A673 (cell line): ENCODE measurements at regions not wholly inside any gene's neighbourhood (a gene's known extent, or its start where the extent isn't known, plus 50 kb on each side); places are given as distances from the start of the nearest gene placed in this dataset.

Experiments used
- CTCF ChIP-seq: fragments of 300-800, 200-600 bp; sonication (generic); conservative IDR thresholded peaks from 2 replicates; pipeline ENCODE4 v1.5.1; 2017; ENCODE audit warnings: low read depth, mild to moderate bottlenecking, antibody characterized with exemption, low read length, moderate library complexity, mixed read lengths
- EZH2 ChIP-seq: fragments of 200-600 bp; sonication (generic); IDR thresholded peaks from 2 replicates; pipeline ENCODE4 v1.6.1; 2017; ENCODE audit warnings: borderline replicate concordance, low read depth, mild to moderate bottlenecking, mixed read lengths, antibody characterized with exemption, low read length; ENCODE audit not compliant: poor library complexity, severe bottlenecking

- TF ChIP-seq CTCF (no peak), EZH2 (no peak)
These were observed 76.1 kb downstream of the NCOR2 start for GRCh38 chr12:124491310-124491709.
